DMS153 (cell line): ENCODE measurements at regions not wholly inside any gene's neighbourhood (a gene's known extent, or its start where the extent isn't known, plus 50 kb on each side); places are given as distances from the start of the nearest gene placed in this dataset.
A peak's percentile ranks its signal among the peaks of the same experiment; 100 is the strongest.

Experiments
- DNase-seq: peaks from one replicate; lab custom pipeline; 2025; lab: John Stamatoyannopoulos, UW

GRCh38 chr6:134491477-134491876 is 173.6 kb upstream of the SGK1 start:
- no peak for DNase-seq

DNA sequence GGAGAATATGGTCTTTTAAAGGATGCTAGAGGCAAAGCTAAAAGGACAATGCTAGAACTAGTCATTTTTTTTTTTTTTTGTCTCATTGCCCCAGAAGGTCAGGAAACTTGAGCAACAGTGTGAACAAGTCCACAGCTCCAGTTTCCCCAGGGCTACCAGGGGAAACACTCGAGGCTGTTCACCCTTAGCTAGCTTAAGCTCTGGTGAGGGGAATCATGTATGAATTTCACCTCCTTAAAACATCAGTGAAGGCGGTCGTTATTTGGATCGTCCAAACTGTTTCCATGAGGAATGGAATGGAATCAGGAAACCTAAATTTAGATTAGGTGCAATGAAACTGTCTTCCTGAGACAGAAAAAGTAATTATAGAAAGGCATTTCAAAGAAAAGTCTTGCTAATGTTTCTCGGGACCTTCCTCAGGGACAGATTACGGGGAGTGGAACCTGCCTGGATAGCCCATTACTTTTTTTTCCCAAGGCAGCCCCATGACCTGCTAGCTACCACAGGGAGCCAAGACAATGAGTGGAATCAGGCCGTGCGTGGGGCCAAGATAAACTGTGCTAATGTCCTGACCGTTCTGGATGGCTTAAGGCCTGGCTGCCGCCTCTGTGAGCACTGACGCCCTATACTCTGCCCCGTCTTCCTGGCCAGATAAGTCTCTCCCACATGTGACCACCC is 164.8 kb upstream of the SGK1 start:
- no peak for DNase-seq

GRCh38 chr6:134481966-134482365 is 164.1 kb upstream of the SGK1 start:
- DNase-seq: no peak

GRCh38 chr6:134480593-134480992 is 162.7 kb upstream of the SGK1 start:
- DNase-seq: no peak

- DNase-seq: no peak
Measured at GRCh38 chr6:134478764-134479399, 161.0 kb upstream of the SGK1 start.

GRCh38 chr6:134477991-134478635 is 160.2 kb upstream of the SGK1 start:
- DNase-seq: no peak

- no peak for DNase-seq
Measured at GRCh38 chr6:134474955-134475354, 157.0 kb upstream of the SGK1 start.

DNA sequence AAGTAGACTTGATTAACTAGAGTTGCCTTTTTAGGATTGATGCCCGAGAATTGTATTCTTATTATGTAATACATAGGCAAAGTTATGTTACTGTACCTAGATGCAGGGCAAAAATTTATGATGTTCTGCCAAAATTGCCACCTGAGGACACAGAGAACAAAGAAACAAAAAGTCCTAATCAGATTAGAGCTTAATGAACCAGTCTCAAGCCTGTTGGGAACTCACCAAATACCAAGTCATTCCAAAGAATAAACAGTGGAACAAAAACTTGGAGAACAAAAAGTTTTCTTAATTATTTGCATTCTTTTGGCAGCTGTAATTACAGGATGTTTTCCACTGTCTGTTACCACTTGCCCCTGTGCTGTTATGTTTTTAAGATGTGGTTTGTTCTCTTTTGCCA is 154.7 kb upstream of the SGK1 start:
- DNase-seq: no peak

- no peak for DNase-seq
Measured at GRCh38 chr6:134472046-134472445, 154.1 kb upstream of the SGK1 start.

DNA sequence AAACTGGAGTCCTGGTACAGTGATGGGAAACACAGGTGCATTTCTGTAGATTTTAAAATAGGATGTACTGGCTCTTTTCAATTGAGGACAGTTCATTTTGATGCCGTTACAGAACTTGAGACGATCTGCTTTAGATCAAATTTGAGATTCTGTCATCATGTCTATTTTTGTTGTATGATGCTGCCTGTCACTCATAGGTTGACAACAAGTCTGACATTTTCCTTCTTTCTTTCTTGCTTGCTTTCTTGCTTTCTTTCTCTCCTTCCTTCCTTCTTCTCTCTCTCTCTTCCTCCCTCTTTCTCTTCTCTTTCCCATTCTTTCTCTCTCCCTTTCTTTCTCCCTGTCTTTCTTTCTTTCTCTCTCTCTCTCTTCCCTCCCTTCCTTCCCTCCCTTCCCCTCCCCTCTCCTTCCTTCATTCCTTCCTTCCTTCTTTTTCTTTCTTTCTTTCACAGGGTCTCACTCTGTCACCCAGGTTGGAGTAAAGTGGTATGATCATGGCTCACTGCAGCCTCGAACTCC is 152.6 kb upstream of the SGK1 start:
- no peak for DNase-seq

- no peak for DNase-seq
Measured at GRCh38 chr6:134469702-134470456, 152.0 kb upstream of the SGK1 start.

- no peak for DNase-seq
Measured at GRCh38 chr6:134468633-134469032, 150.7 kb upstream of the SGK1 start.

GRCh38 chr6:134467620-134468019 is 149.7 kb upstream of the SGK1 start:
- DNase-seq: no peak

- peak; percentile 58 for DNase-seq
Measured at GRCh38 chr6:134466771-134467525, 149.0 kb upstream of the SGK1 start.

- no peak for DNase-seq
Measured at GRCh38 chr6:134464690-134465411, 146.9 kb upstream of the SGK1 start.

DNA sequence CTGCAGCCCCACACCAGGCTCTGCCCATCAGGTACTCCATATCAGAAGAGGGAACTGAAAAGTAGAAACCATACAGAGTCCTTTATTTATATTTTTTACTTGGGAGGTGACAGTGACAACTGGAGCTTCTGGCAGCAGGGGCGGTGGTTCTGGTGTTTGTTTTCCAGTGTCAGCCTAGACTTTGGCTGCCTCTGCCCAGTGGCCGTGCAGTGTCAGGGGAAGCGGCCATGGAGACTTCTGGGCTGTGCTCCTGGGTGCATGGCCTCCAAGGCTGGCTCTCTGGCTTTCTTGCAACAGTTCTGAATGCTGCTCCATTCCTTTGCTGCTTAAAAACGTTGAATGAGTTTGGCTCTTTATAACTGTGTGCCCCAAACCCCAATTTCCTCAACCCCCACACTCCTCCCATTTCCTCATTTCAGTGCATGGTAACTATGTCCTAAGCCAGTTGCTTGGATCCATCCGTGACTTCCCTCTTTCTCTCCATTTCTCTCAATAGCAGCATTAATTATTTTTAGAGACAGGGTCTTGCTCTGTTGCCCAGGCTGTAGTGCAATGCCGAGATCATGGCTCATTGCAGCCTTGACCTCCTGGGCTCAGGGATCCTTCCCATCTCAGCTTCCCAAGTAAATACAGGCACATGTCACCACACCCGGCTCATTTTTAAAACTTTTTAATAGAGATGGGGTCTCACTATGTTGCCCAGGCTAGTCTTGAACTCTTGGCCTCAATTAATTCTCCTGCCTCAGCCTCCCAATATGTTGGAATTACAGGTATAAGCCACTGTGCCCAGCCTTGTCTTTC is 141.1 kb upstream of the SGK1 start:
- no peak for DNase-seq

DNA sequence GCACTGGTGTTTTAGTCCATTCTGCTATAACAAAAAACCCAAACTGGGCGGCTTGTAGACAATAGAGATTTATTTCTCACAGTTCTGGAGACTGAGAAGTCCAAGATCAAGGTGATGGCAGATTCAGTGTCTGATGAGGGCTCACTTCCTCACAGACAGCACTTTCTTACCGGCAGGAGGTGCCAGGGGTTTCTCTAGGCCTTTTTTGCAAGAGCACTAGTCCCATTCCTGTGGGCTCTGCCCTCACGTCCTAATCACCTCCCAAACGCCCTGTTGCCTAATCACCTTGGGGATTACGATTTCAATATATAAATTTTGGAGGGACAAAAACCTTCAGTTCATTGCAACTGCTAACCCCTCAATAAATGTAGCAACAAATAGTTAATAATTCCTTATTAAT is 140.0 kb upstream of the SGK1 start:
- DNase-seq: no peak

- DNase-seq: no peak
Measured at GRCh38 chr6:134456226-134456625, 138.3 kb upstream of the SGK1 start.

GRCh38 chr6:134455319-134455718 is 137.4 kb upstream of the SGK1 start:
- DNase-seq: no peak

- DNase-seq: no peak
Measured at GRCh38 chr6:134454794-134455193, 136.9 kb upstream of the SGK1 start.
